ENCODE measurements at regions not wholly inside any gene's neighbourhood (a gene's known extent, or its start where the extent isn't known, plus 50 kb on each side); places are given as distances from the start of the nearest gene placed in this dataset.
"Not testable (repeated sequence)": the region's sequence is repeated elsewhere in the genome, so short reads cannot be mapped to it uniquely, and the experiment has no call there.

- peak; percentile 62 to 75 for ATAC-seq
- H3K36me3 ChIP-seq: no peaks in the 10 kb centered on the region
- H3K27me3 ChIP-seq (ENCODE audit: low read depth): no peaks in the 10 kb centered on the region
- no peak overlapping the region for H3K4me3 ChIP-seq
- H3K9me3 ChIP-seq: no peaks in the 10 kb centered on the region
- H3K4me1 ChIP-seq: no peaks in the 10 kb centered on the region
- no peak for TF ChIP-seq CTCF (IDR thresholded peaks at IDR 0.05)
- intact Hi-C loops (cut with DNase I): no loop called here
- H3K27ac ChIP-seq: no peak overlapping the region
- DNase-seq: no peak
Measured at GRCh38 chrX:67346667-67347066, 197.2 kb upstream of the AR start.

GRCh38 chrX:67347145-67347544, 196.7 kb upstream of the AR start:
- ATAC-seq (no peak), DNase-seq (no peak)
- no peaks in the 10 kb centered on the region for H3K36me3 ChIP-seq
- H3K27me3 ChIP-seq (ENCODE audit: low read depth): no peaks in the 10 kb centered on the region
- no peak overlapping the region for H3K4me3 ChIP-seq
- H3K9me3 ChIP-seq: no peaks in the 10 kb centered on the region
- intact Hi-C loops (cut with DNase I): no loop called here
- no peak for TF ChIP-seq CTCF (IDR thresholded peaks at IDR 0.05)
- H3K27ac ChIP-seq: no peak overlapping the region
- H3K4me1 ChIP-seq: no peaks in the 10 kb centered on the region

GRCh38 chrX:67351411-67351810, 192.4 kb upstream of the AR start:
- DNase-seq (no peak), ATAC-seq (no peak)
- Histone ChIP-seq H3K27me3 (ENCODE audit: low read depth) (no peaks in the 10 kb centered on the region), H3K4me3 (no peak overlapping the region), H3K36me3 (no peaks in the 10 kb centered on the region), H3K27ac (no peak overlapping the region), H3K9me3 (no peaks in the 10 kb centered on the region), H3K4me1 (no peaks in the 10 kb centered on the region)
- no peak for TF ChIP-seq CTCF (IDR thresholded peaks at IDR 0.05)
- intact Hi-C loops (cut with DNase I): no loop called here

GRCh38 chrX:67353651-67354370, 190.0 kb upstream of the AR start:
- H3K36me3 ChIP-seq: no peaks in the 10 kb centered on the region
- no peak overlapping the region for H3K27ac ChIP-seq
- H3K4me1 ChIP-seq: no peaks in the 10 kb centered on the region
- no peak overlapping the region for H3K4me3 ChIP-seq
- H3K27me3 ChIP-seq (ENCODE audit: low read depth): no peaks in the 10 kb centered on the region
- no peaks in the 10 kb centered on the region for H3K9me3 ChIP-seq
- no peak for DNase-seq
- no peak for TF ChIP-seq CTCF (IDR thresholded peaks at IDR 0.05)
- ATAC-seq: no peak
- intact Hi-C loops (cut with DNase I): no loop called here

- H3K27ac ChIP-seq; intact Hi-C loops (cut with DNase I); DNase-seq; H3K36me3 ChIP-seq; H3K4me1 ChIP-seq; H3K27me3 ChIP-seq (ENCODE audit: low read depth); ATAC-seq; H3K4me3 ChIP-seq; H3K9me3 ChIP-seq: not testable (repeated sequence)
Measured at GRCh38 chrX:67361267-67361666, 182.6 kb upstream of the AR start.

- H3K27me3 ChIP-seq (ENCODE audit: low read depth): no peaks in the 10 kb centered on the region
- no peak overlapping the region for H3K4me3 ChIP-seq
- no peak for ATAC-seq
- intact Hi-C loops (cut with DNase I): no loop called here
- no peaks in the 10 kb centered on the region for H3K9me3 ChIP-seq
- no peak for TF ChIP-seq CTCF (IDR thresholded peaks at IDR 0.05)
- H3K4me1 ChIP-seq: no peaks in the 10 kb centered on the region
- H3K27ac ChIP-seq: no peak overlapping the region
- no peaks in the 10 kb centered on the region for H3K36me3 ChIP-seq
- no peak for DNase-seq
Measured at GRCh38 chrX:67384403-67384802, 159.4 kb upstream of the AR start.
